ENCODE measurements at regions not wholly inside any gene's neighbourhood (a gene's known extent, or its start where the extent isn't known, plus 50 kb on each side); places are given as distances from the start of the nearest gene placed in this dataset.

- TF ChIP-seq, protein P1, sequence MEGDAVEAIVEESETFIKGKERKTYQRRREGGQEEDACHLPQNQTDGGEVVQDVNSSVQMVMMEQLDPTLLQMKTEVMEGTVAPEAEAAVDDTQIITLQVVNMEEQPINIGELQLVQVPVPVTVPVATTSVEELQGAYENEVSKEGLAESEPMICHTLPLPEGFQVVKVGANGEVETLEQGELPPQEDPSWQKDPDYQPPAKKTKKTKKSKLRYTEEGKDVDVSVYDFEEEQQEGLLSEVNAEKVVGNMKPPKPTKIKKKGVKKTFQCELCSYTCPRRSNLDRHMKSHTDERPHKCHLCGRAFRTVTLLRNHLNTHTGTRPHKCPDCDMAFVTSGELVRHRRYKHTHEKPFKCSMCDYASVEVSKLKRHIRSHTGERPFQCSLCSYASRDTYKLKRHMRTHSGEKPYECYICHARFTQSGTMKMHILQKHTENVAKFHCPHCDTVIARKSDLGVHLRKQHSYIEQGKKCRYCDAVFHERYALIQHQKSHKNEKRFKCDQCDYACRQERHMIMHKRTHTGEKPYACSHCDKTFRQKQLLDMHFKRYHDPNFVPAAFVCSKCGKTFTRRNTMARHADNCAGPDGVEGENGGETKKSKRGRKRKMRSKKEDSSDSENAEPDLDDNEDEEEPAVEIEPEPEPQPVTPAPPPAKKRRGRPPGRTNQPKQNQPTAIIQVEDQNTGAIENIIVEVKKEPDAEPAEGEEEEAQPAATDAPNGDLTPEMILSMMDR (IDR thresholded peaks at IDR 0.05) = no peak
- TF ChIP-seq POLR2A (IDR thresholded peaks at IDR 0.05) = no peak
Observed at GRCh38 chr2:226270285-226271058, 529.1 kb downstream of the IRS1 start.
